Sigmoid colon (tissue), 6 donors: ENCODE measurements at regions not wholly inside any gene's neighbourhood (a gene's known extent, or its start where the extent isn't known, plus 50 kb on each side); places are given as distances from the start of the nearest gene placed in this dataset.

Experiments
- DNase-seq: peaks from one replicate; pipeline ENCODE4 v3.0.0-alpha.2; 2019
- H3K27ac ChIP-seq, 4 donors: fragments of 200-600 bp; sonication (generic); one replicate each; pipeline ENCODE4 v1.5.1; 2016 to 2019; ENCODE audit warnings: mild to moderate bottlenecking in 1 of 4
- H3K27me3 ChIP-seq, 3 donors: fragments of 200-600 bp; sonication (generic); one replicate each; pipeline ENCODE4 v1.5.1; 2019; ENCODE audit warnings: mild to moderate bottlenecking in 1 of 3
- H3K36me3 ChIP-seq, 4 donors: fragments of 200-600 bp; sonication (generic); one replicate each; pipeline ENCODE4 v1.5.1; 2016 to 2019
- H3K4me1 ChIP-seq, 4 donors: fragments of 200-600 bp; sonication (generic); one replicate each; pipeline ENCODE4 v1.5.1; 2017 to 2019
- H3K4me3 ChIP-seq, 4 donors: fragments of 200-600 bp; sonication (generic); one replicate each; pipeline ENCODE4 v1.5.1; 2017 to 2019; ENCODE audit warnings: mild to moderate bottlenecking in 2 of 4, moderate library complexity in 1 of 4
- H3K9me3 ChIP-seq, 4 donors: fragments of 200-600 bp in 3 of 4; sonication (generic) in 3 of 4; one replicate each; pipeline versions ENCODE4 v1.5.1 to v1.6.1; 2013 to 2019
- CTCF ChIP-seq, 4 experiments: fragments of 450-650 bp in 3 of 4; fragments of 200-600 bp in 1 of 4; IDR thresholded peaks; one replicate each; pipeline ENCODE4 v1.5.1; 2016 to 2019; ENCODE audit warnings: antibody characterized with exemption in 4 of 4, mild to moderate bottlenecking in 3 of 4, moderate library complexity in 2 of 4
- EP300 ChIP-seq, 4 donors: sonication (generic); formaldehyde crosslinking; IDR thresholded peaks; one replicate each; pipeline ENCODE4 v1.6.1; 2017; ENCODE audit warnings: antibody characterized with exemption in 4 of 4
- POLR2A ChIP-seq, 2 donors: fragments of 450-650 bp; IDR thresholded peaks; one replicate each; pipeline ENCODE4 v1.6.1; 2016; ENCODE audit warnings: antibody characterized with exemption in 2 of 2, mild to moderate bottlenecking in 2 of 2, moderate library complexity in 2 of 2
- POLR2AphosphoS5 ChIP-seq, 4 donors: sonication (generic); formaldehyde crosslinking; IDR thresholded peaks; one replicate each; pipeline ENCODE4 v1.6.1; 2017; ENCODE audit warnings: antibody characterized with exemption in 4 of 4
- WGBS, 2 donors: extraction: QIAGEN DNeasy Blood & Tissue Kit; methylation state at CpG; one replicate each; pipeline ENCODE4 v1.1.7; 2013; 5-methylcytosine and 5-hydroxymethylcytosine counted together
- intact Hi-C: fragments of 100-400 bp; cut with DNase I; formaldehyde crosslinking; loops from one replicate; pipeline ENCODE4 v1.15.1; 2023
- donor health status: healthy with polysubstance abuse.
- donor health status: healthy.

GRCh38 chr5:165187815-165188214 lies 1682.4 kb downstream of the MAT2B start:
- no peak for TF ChIP-seq CTCF (IDR thresholded peaks at IDR 0.05)
- no peak for TF ChIP-seq EP300 (IDR thresholded peaks at IDR 0.05)
- TF ChIP-seq POLR2AphosphoS5 (IDR thresholded peaks at IDR 0.05): no peak
- TF ChIP-seq POLR2A (IDR thresholded peaks at IDR 0.05): no peak
- H3K36me3 ChIP-seq: no peaks in the 10 kb centered on the region
- no peaks in the 10 kb centered on the region for H3K27me3 ChIP-seq
- peaks cover 0 to 2% (median 0%) of the 10 kb centered on the region in 4 donors for H3K9me3 ChIP-seq
- no peak for DNase-seq
- no peak overlapping the region for H3K4me3 ChIP-seq
- H3K4me1 ChIP-seq: no peaks in the 10 kb centered on the region
- no peak overlapping the region for H3K27ac ChIP-seq
- intact Hi-C loops: no loop called here

- DNase-seq: no peak
- no peaks in the 10 kb centered on the region for H3K36me3 ChIP-seq
- no peak overlapping the region for H3K27ac ChIP-seq
- peaks cover 0 to 2% (median 0%) of the 10 kb centered on the region in 4 donors for H3K9me3 ChIP-seq
- H3K27me3 ChIP-seq: no peaks in the 10 kb centered on the region
- WGBS, 2 donors: 38 to 58% methylated on average over 1 of the region's 1 CpG
- intact Hi-C loops: no loop called here
- TF ChIP-seq POLR2A (IDR thresholded peaks at IDR 0.05) (no peak), CTCF (IDR thresholded peaks at IDR 0.05) (no peak), POLR2AphosphoS5 (IDR thresholded peaks at IDR 0.05) (no peak)
- H3K4me1 ChIP-seq: no peaks in the 10 kb centered on the region
- H3K4me3 ChIP-seq: no peak overlapping the region
These were observed 1683.2 kb downstream of the MAT2B start for GRCh38 chr5:165188556-165189175.

GRCh38 chr5:165196961-165197360 lies 1691.5 kb downstream of the MAT2B start:
- 91 to 93% methylated on average over 3 of the region's 3 CpGs for whole genome bisulfite sequencing, 2 donors
- Histone ChIP-seq H3K4me1 (no peaks in the 10 kb centered on the region), H3K4me3 (no peak overlapping the region), H3K27me3 (no peaks in the 10 kb centered on the region), H3K9me3 (no peaks in the 10 kb centered on the region), H3K27ac (no peak overlapping the region), H3K36me3 (no peaks in the 10 kb centered on the region)
- intact Hi-C loops: no loop called here
- DNase-seq: no peak
- no peak for TF ChIP-seq EP300 (IDR thresholded peaks at IDR 0.05)

GRCh38 chr5:165201369-165201768 lies 1696.0 kb downstream of the MAT2B start:
- intact Hi-C loops: no loop called here
- TF ChIP-seq POLR2A (IDR thresholded peaks at IDR 0.05) (no peak), CTCF (IDR thresholded peaks at IDR 0.05) (no peak), EP300 (IDR thresholded peaks at IDR 0.05) (no peak), POLR2AphosphoS5 (IDR thresholded peaks at IDR 0.05) (no peak)
- Histone ChIP-seq H3K27me3 (no peaks in the 10 kb centered on the region), H3K9me3 (no peaks in the 10 kb centered on the region), H3K36me3 (no peaks in the 10 kb centered on the region), H3K4me3 (no peak overlapping the region), H3K4me1 (no peaks in the 10 kb centered on the region), H3K27ac (no peak overlapping the region)
- WGBS, 2 donors: 33 to 65% methylated on average over 3 of the region's 3 CpGs
- DNase-seq: no peak

GRCh38 chr5:165201771-165202518 lies 1696.5 kb downstream of the MAT2B start:
- intact Hi-C loops: no loop called here
- Histone ChIP-seq H3K27ac (no peak overlapping the region), H3K9me3 (no peaks in the 10 kb centered on the region), H3K36me3 (no peaks in the 10 kb centered on the region), H3K4me3 (no peak overlapping the region), H3K27me3 (no peaks in the 10 kb centered on the region), H3K4me1 (no peaks in the 10 kb centered on the region)
- TF ChIP-seq EP300 (IDR thresholded peaks at IDR 0.05) (no peak), POLR2A (IDR thresholded peaks at IDR 0.05) (no peak), CTCF (IDR thresholded peaks at IDR 0.05) (no peak), POLR2AphosphoS5 (IDR thresholded peaks at IDR 0.05) (no peak)
- no peak for DNase-seq
